ENCODE measurements at regions not wholly inside any gene's neighbourhood (a gene's known extent, or its start where the extent isn't known, plus 50 kb on each side); places are given as distances from the start of the nearest gene placed in this dataset.

DNA sequence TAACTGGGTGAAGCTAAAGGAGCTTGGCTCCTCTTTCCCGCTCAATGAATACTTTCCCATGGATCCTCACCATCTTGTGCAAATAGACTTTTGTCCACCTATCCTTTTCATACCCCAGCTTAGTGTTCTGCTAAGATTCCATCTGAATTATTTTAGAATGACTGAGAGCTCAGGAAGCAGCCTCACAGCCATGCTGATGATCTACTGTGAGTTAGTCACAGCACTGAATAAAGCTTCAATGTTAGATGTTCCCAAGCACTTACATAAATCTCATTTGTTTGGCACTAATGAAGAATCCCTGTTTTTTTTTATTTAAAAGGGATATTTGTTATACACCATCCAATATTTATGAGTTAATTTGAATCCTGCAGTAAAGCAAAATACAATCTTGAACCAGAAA is 317.6 kb upstream of the TRPC7 start:
- DNase-seq = no peak

DNA sequence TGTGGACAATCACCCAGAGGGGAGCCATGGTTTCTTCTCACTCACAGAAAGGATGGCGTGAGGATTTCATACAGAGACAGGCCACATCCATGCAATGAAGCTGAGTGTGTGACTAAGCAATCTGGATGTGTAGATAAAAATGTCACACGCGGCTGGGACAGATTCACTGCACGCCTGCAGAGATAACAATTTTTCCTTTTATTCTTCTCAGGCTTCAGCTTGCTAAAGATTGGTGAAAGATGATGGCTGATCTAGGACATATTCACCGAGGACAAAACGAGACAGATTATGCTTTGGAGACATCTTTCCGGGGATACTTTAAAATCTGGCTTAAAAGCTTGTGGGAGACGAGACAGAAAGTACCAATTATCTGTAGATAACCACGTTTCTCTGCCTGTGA is 313.9 kb upstream of the TRPC7 start:
- DNase-seq = no peak

DNA sequence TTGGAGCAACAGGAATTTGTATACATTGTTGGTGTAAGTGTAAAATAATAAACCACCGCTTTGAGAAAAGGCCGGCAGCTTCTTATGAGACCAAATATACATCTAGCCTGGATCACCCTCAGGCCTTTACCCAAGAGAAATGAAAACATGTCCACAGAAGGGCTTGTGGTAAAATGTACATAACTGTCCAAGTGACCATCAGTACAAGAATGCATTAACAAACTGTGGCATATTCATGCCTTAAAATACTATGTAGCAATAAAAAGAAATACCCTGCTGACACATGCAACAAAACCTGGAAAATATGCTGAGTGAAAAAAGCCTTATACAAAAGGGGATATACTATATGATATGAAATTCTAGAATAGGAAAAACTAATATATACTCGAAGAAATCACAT is 311.9 kb upstream of the TRPC7 start:
- no peak for DNase-seq

DNA sequence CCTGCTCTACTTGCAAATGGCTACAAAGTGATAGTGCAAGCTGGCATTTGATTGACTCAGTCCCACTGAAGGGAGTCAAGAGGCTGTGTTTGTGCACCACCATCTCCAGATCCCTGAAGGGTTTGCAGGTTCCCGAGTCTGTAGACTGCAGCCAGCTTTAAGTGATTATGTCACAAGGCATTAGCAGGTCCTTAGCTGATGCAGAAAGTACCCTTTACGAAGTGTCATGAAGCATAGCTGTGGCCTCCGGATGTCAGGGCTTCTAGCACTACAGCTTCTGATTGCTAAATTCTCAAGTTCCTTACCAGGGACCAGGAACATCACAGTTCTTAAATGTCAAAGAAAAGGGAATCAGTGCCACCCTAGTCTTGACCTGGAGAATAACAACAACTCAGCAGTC is 311.3 kb upstream of the TRPC7 start:
- DNase-seq = no peak

DNA sequence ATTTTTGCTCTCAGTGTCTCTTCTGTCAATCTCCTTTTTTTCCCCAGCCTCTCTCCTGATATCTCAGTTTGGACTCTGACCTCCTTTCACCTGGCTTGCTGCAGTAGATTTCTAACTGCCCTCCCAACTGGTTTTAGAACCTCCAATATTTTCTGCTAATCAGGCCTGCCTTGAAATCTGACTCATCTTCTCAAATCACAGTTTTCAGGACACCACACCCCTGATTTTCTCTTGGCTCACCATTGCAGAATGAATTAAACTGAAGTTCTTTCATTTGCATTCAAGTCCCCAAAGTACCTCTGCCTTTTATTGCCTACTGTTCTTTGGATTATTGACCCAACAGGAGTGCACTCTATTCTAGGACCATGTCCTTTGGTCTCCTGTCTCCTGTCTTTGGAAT is 310.4 kb upstream of the TRPC7 start:
- DNase-seq = no peak

DNA sequence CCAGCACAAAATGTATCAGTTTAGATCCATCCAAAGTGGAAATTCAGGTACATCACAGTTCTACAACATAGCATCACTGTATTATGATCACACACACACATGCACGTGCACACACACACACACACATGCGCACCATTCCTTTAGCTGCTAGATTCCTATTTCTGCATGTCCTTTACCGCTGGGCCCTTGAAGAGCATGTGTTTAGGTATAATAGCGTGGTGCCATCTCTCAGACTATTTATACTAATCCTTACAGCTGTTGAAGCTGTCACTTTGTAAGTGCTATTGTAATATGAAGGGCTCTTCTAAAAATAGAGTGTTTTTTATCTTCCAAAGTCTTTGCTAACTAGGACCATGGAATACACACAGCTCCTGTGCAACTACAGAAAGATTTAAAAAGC is 308.8 kb upstream of the TRPC7 start:
- no peak for DNase-seq

DNA sequence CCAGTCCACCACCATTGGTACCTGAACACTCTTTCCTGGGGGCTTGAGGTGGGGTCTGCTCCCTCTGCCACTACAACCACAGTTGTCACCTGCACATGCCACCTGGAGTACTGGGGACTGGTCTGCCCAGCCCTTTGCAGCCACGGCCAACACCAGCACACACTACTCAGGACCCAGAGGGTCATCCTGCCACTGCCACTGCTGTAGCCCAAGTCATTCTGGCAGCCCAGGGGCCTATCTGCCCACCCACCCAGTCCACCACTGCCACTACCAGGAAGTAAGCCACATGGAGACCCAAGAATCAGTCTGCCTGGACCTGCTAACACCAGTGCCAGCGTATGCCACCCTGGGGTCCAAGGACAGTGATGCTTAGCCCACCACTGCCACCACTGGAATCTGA is 302.4 kb upstream of the TRPC7 start:
- DNase-seq = no peak

DNA sequence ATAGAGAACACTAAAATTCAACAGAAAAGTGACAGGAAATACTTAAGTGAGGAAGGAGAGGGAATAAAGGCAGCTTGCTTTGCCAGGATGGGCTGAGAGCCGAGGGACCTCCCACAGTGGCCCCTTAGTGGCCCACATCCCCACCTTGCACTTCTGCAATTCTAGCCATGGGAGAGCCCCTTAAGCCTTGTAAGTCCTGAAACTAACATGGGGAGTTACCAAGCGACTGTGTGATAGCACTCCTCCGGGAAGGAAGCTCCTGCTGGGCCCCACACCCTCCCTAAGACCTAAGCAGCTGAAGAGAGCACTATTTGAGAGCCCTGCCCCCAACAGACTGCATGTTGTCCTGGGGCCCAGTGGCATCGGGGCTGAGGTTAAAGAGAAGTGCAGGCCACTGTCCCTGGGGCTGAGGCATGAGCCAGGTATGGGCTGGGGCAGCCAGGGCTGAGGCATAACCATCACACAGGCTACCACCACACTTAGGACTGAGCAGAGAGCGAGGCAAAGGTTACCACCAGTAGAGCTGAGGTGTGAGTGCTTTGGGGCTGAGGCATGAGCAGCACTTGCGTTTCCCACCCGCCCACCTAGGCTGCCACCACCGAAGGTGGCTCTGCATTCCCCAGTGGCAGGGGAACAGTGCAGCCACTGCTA is 301.8 kb upstream of the TRPC7 start:
- no peak for DNase-seq

DNA sequence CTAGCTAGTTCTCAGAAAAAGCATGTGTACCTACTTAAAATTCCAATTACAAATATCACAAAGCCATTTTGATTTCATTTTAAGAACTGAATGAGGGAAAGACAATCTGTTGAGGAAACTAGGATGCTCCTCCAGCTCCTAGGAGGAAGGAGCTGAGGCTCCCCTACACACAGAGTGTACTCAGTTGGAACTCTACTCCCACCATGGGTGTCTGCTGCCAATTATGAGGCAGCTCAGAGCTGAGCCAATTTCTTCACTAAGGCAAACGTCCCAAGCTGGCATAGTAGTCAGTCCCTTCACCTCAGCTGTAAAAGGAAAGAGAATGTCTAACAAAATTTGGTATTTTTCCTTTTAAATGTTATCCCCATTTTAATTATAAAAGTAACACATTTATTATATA is 300.0 kb upstream of the TRPC7 start:
- no peak for DNase-seq

DNA sequence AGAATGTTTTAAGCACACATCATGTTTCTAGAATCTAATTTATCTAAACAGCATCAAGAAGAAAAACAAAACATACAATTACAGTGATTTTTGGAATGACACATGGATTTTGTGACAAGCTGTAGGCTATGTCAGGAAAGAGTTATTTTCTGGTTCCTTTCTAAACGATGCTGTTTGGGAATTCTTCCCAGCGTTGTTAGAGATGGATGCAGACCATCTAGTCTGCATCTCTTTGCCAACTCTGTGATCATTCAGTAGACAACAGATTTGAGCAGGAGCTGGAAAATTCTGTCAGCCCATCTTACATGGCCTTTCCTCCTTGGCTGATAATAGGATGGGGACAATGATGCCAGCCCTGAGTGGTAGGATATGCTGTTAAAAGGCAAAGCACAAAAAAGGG is 295.7 kb upstream of the TRPC7 start:
- DNase-seq = no peak

DNA sequence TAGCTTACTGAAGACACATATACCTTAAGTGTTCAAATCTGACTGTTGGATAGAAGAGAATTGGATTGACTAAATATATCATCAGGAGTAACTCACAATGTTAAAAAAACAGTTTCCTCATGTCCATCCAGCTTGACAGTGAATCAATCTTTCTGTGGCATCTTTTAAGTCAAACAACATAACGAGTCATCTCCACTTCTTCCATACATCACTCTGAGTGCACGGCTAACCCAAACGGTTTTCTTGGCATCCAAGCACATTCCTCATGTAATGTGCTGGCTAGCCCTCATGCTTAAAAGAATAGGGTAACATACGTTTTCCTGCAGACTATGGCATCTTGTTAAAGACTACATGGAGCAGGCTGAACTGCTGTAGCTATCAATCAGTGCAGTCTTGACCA is 291.5 kb upstream of the TRPC7 start:
- no peak for DNase-seq

DNA sequence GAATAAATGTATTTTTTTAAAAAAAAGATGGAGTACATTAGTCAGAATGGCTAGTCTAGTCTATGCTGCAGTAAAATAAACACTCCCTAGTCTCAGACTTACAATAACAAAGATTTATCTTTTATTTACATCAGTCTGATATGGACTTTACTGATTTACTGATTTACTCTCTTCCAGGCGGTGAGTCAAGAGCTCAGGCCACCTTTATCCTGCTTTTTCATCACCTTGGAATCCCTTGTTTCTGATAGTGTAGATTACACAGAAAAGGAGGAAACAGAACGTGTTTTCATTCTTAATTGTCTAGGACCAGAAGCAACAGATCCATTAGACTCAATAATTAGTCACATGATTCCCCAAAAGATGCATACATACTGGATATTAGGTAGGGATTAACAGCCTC is 290.1 kb upstream of the TRPC7 start:
- DNase-seq = peak; percentile 79

DNA sequence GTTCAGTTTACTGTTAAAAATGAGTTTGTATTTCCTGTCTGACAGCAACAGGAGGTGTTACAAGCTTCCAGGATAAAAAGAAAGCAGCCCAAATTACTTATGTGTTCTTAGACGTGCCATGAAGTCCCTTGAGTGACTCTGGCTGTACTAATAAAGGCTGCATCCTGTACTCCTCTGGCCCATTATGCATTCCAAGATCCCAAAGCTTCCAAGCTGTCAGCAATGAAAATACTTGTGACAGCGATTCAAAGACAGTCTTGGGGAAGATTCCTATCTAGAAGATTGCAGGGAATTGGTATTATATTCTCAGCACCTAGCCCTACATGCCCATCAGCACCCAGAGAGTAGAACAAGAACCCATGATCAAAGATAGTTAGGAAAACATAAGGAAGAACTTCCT is 281.6 kb upstream of the TRPC7 start:
- no peak for DNase-seq

DNA sequence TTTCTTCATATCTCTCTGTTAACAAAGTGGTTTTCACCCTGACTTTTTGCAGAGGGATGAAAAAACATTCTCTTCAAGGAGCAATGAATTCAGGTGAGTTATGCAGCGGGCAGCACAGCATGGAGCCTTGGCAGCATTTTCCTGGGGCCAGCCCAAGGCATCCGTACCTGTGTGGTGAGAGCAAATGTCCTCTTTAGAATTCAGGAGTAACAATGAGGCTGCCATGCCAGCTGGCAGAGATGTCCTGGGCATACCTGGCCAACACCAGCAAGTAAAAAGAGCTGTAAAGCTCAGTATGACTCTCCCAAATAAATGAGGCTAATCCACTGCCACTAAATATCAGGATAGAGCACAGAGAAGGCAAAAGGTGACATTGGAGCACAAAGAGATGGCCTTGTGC is 277.6 kb upstream of the TRPC7 start:
- DNase-seq = no peak

DNA sequence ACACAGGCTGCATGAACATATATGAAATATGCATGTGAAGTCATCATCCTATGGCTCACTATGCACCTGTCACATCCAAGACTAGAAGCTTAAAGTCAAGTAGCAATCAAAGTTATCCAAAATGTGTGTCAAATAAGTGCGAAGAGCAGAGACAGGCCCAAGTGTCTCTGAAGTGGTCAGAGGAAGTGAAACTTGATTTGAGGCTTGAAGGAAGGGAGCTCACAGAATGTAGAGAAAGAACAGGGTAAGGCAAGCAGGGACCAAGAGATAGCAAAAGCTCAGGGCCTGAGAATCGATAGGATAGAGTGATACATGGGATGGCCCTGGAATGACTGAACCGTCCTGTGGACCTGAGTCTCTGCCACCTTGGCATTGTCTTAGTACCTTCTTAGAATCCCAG is 274.3 kb upstream of the TRPC7 start:
- DNase-seq = no peak

DNA sequence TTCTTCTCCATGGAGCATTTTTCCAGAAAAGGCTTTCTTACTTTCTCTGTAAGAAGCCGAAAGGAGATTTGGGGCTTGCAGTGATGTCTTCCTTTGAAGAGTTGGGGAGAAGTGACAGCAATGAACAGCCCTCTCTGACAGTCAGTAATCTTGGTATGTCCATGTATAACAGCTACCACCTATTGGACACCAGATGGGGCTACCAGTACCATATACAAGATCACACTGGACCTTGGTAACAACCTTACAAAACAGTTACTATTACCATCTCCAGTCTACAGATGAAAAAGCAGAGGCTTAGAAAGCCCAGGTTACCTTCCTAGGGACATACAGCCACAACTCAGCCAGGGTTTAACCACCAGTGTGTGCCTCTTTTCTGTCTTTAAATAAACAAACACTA is 272.7 kb upstream of the TRPC7 start:
- DNase-seq = no peak

DNA sequence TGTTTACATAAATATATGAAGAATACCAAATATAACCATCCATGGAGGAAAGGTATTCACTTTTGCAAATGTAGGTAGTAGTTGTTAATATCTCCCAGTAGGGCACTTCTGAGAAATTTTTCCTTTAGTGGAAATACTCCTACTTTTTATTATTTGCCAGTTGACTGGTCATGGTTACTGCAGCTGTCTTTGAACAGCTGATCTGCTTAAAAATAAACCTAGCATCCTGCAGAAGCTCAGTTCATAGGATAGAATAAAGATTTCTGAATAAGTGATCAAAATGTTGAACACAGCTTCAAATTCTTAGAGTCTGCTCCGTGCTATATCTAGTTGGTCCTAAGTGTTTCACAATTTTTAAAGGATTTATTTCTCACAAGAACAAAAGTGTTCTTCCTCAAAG is 270.7 kb upstream of the TRPC7 start:
- DNase-seq = peak; percentile 4

DNA sequence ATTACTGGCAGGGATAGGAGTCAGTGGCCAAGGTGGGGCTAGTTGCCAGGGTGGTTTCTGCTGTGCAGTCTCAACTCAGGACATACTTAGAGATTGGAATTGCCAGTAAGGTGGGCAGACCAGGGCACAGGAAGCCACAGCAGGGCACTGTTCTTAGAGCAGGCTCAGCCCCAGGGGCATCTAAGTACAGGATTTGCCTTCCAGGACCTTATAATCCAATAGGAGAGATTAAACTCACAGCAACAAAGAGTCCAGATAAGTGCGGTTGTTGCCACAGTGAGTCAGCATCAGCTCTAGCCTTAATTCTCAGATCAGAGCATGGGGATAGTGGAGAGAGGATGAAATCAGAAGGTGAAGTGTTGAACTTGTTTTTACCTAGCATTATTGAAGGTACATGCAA is 265.8 kb upstream of the TRPC7 start:
- peak; percentile 13 for DNase-seq

DNA sequence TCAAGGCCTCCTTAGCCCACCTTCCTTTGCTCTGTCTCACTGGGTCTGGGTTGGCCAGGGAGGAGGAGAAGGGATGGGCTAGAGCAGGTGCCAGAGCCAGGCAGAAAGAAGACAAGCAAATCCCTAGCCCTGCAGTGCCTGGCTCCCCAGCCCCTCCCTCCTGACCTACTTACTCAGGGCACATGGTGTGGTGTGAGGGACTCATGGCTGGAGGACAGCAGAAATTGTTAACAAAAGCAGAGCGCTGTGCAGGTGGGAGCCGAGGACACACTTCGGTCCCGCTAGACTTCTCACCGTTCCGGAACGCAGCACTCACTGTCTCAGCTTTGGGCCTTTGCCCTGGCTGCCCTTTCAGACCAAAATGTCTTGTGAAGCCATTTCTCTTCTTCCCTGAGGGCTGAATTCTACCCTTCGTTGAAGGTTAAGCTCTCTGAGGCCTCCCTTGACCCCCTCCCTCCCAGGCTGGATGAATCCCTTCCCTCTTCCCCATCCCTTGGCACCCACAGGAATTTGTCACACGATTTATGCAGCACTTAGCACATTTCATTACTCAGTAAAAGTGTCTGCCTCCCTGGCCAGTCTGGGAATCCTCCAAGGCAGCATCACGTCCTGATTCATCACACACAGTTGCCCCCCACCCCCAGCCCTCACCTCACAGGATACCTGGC is 263.9 kb upstream of the TRPC7 start:
- DNase-seq = peak; percentile 47

DNA sequence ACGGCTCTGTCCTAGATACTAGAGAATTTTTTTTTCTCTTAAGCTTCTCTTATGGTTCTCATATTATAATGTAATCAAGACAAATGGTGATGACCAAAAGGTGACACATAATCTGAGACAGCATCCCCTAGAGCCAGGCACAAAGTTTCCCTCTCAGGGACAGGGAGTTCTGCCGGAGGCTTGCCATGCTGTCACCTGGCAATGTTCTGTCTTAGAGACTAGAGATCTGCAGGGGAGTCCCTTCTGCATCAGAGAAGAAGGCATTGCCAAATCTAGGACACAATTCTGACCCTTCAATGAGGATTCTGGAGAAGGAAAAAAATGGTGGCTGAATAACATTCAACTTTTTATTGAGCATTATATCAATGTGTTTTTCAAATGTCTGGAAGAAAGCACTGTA is 261.2 kb upstream of the TRPC7 start:
- no peak for DNase-seq

DNA sequence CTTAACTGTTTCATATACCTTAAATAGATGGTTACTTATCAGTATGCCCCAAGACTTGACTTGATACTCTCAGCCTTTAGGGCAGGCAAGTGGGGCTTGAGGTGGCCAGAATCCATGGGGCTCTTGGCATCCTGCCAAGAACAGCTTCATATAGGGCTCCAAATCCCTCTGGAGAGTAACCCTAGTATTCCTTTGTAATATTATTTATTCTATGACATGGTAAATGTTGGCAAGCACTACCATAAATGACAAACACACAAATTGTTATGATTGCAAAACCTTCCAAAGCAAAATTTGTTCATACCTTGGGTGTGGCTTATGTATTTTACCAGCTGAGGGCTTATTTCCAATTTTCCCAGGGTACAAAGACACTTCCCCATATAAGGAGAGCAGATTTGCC is 257.4 kb upstream of the TRPC7 start:
- no peak for DNase-seq

DNA sequence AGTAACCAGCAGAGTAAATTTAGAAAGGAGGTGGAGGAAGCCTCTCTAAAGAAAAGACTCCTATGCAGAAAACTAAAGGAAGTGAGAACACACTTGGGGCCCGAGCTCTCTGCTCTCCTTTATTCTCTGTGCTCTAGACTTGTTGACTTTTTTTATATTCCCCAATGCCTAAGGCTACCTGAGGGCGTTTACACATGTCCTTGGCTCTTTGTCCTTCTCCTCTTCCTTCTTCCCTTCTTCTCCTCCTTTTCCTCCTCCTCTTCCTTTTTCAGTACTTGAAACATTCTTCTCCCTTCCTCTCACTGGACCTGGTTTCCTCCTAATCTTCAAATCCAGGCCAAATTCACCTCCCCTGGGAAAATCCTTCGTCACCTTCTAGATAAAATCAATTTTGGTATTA is 256.4 kb upstream of the TRPC7 start:
- no peak for DNase-seq

DNA sequence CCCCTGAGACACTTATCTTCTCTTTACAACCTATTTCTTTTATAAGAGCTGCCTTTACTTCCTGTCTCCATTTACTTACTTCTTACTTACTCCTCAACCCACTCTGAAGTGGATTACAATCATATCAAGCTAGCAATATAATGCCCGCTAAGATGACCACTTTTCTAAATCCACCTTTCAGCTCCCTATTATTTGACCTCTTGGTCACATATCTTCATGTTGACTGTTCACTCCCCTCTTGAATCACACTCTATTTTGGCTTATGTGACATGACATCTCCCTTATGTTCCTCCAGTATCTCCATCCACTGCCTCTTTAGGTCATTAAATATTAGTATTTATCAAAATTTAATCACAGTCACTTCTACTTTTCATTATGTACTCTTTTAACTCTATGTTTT is 255.3 kb upstream of the TRPC7 start:
- DNase-seq = no peak

DNA sequence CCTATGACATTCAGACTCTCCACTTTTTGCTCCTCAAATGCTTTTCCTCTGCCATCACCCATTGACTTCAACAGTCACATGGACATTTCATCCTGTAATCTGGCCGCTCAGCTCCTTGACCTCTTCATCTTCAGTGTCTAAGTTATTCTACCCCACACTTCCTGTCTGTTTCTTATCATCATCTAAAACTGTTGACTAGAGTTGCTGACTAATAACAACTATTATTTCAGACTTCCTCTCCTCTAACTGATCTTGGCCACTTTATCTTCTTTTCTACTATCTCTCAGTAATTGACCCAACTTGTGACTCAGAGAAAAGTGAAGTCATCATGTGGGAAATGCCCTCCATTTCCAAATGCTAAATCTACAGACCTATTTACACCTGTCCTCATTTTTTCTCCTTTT is 254.7 kb upstream of the TRPC7 start:
- peak; percentile 59 for DNase-seq

DNA sequence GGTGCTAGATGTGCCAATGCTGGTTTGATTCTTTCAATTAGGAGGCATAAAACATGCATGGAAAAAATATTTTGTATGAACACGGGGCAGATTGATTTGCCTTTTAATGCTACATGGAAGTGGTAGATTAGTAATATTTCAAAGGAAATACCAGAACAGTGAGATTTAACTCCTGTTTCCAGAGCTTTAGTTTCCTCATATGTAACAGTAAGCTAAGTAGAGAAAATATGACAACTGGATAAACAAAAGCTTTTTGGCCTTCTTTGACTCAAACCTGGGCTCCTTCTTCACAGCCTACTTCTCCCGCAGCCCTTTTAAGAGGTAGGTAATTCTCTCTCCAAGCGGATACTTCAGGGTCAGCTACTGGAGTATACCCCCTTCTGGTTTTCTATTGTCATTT is 254.2 kb upstream of the TRPC7 start:
- no peak for DNase-seq
